Endometrial microvascular endothelial cells (primary cell): ENCODE measurements at regions not wholly inside any gene's neighbourhood (a gene's known extent, or its start where the extent isn't known, plus 50 kb on each side); places are given as distances from the start of the nearest gene placed in this dataset.
"Not testable (repeated sequence)": the region's sequence is repeated elsewhere in the genome, so short reads cannot be mapped to it uniquely, and the experiment has no call there.

Experiments used
- in situ Hi-C: cut with HindIII; loops from 2 replicates; pipeline ENCODE4 v1.10.0; 2017; ENCODE audit warnings: low sequenced_read_pairs, low pct_unique_long_range_greater_than_20kb; ENCODE audit errors: inconsistent ontology term

- in situ Hi-C loops: no loop called here
These were observed 328.0 kb downstream of the BCOR start for GRCh38 chrX:39769748-39770147.

GRCh38 chrX:39771089-39771488 is 326.7 kb downstream of the BCOR start:
- in situ Hi-C loops: no loop called here

- in situ Hi-C loops: no loop called here
These were observed 325.5 kb downstream of the BCOR start for GRCh38 chrX:39772057-39772832.

- in situ Hi-C loops: no loop called here
These were observed 324.6 kb downstream of the BCOR start for GRCh38 chrX:39773150-39773549.

GRCh38 chrX:39773923-39774773 is 323.6 kb downstream of the BCOR start:
- in situ Hi-C loops: no loop called here

- in situ Hi-C loops: no loop called here
These were observed 322.9 kb downstream of the BCOR start for GRCh38 chrX:39774774-39775328.

GRCh38 chrX:39777623-39778025 is 320.1 kb downstream of the BCOR start:
- in situ Hi-C loops: no loop called here

GRCh38 chrX:39779952-39780783 is 317.6 kb downstream of the BCOR start:
- in situ Hi-C loops: no loop called here

- in situ Hi-C loops: no loop called here
These were observed 315.5 kb downstream of the BCOR start for GRCh38 chrX:39782276-39782675.

- in situ Hi-C loops: no loop called here
These were observed 309.8 kb downstream of the BCOR start for GRCh38 chrX:39787999-39788398.

- in situ Hi-C loops: no loop called here
These were observed 309.2 kb downstream of the BCOR start for GRCh38 chrX:39788521-39788920.

GRCh38 chrX:39791691-39792090 is 306.1 kb downstream of the BCOR start:
- in situ Hi-C loops: no loop called here

GRCh38 chrX:39795605-39796004 is 302.2 kb downstream of the BCOR start:
- in situ Hi-C loops: no loop called here

- in situ Hi-C loops: no loop called here
These were observed 300.9 kb downstream of the BCOR start for GRCh38 chrX:39796856-39797255.

- in situ Hi-C loops: not testable (repeated sequence)
These were observed 299.3 kb downstream of the BCOR start for GRCh38 chrX:39798488-39798887.

GRCh38 chrX:39802354-39802753 is 295.4 kb downstream of the BCOR start:
- in situ Hi-C loops: no loop called here

- in situ Hi-C loops: no loop called here
These were observed 294.9 kb downstream of the BCOR start for GRCh38 chrX:39802908-39803307.

GRCh38 chrX:39805022-39805421 is 292.7 kb downstream of the BCOR start:
- in situ Hi-C loops: no loop called here

GRCh38 chrX:39805825-39806224 is 291.9 kb downstream of the BCOR start:
- in situ Hi-C loops: no loop called here
